HCT116 (cell line): ENCODE measurements at regions not wholly inside any gene's neighbourhood (a gene's known extent, or its start where the extent isn't known, plus 50 kb on each side); places are given as distances from the start of the nearest gene placed in this dataset.

ENCODE experiments used
- ATF3 ChIP-seq: IDR thresholded peaks from 2 replicates; pipeline ENCODE4 v1.6.1; 2012
- CTCF ChIP-seq, 3 experiments: fragments of 200-600 bp in 1 of 3; sonication (generic) in 1 of 3; IDR thresholded peaks in 2 of 3; conservative IDR thresholded peaks in 1 of 3; 2 replicates each; pipeline ENCODE4 v1.5.1; 2012 to 2017; ENCODE audit warnings: low read depth in 2 of 3, low read length in 2 of 3, antibody characterized with exemption in 1 of 3, borderline replicate concordance in 1 of 3, control low read depth in 1 of 3, mild to moderate bottlenecking in 1 of 3, mixed read lengths in 1 of 3, mixed run types in 1 of 3, moderate library complexity in 1 of 3; ENCODE audit not compliant: insufficient read depth in 1 of 3
- EGR1 ChIP-seq: IDR thresholded peaks from 2 replicates; pipeline ENCODE4 v1.6.1; 2012; ENCODE audit warnings: low read depth
- EZH2 ChIP-seq: fragments of 200-600 bp; sonication (generic); IDR thresholded peaks from 2 replicates; pipeline ENCODE4 v1.6.1; 2017; ENCODE audit warnings: antibody characterized with exemption, mixed run types
- EZH2phosphoT487 ChIP-seq: fragments of 200-600 bp; IDR thresholded peaks from 2 replicates; pipeline ENCODE4 v1.6.1; 2018; ENCODE audit warnings: antibody characterized with exemption, borderline replicate concordance
- JUND ChIP-seq: IDR thresholded peaks from 2 replicates; pipeline ENCODE4 v1.6.1; 2012
- MAX ChIP-seq: IDR thresholded peaks from 2 replicates; pipeline ENCODE4 v1.6.1; 2012
- POLR2A ChIP-seq: IDR thresholded peaks from 2 replicates; pipeline ENCODE4 v1.7.0; 2011; ENCODE audit warnings: borderline replicate concordance; ENCODE audit not compliant: insufficient read depth, insufficient read length; ENCODE audit errors: extremely low read depth
- POLR2AphosphoS5 ChIP-seq: IDR thresholded peaks from 2 replicates; pipeline ENCODE4 v1.6.1; 2011; ENCODE audit warnings: mild to moderate bottlenecking, low read depth, low read length, moderate library complexity
- TCF7L2 ChIP-seq: IDR thresholded peaks from 2 replicates; pipeline ENCODE4 v1.7.0; 2011; ENCODE audit warnings: borderline replicate concordance, inconsistent platforms; ENCODE audit not compliant: insufficient read depth, insufficient read length; ENCODE audit errors: extremely low read depth
- YY1 ChIP-seq: IDR thresholded peaks from 2 replicates; pipeline ENCODE4 v1.6.1; 2011; ENCODE audit warnings: low read length, low read depth, moderate library complexity, mild to moderate bottlenecking; ENCODE audit not compliant: insufficient replicate concordance; ENCODE audit errors: extremely low read depth
- ZBTB33 ChIP-seq: IDR thresholded peaks from 2 replicates; pipeline ENCODE4 v1.6.1; 2011; ENCODE audit warnings: mild to moderate bottlenecking, low read length, moderate library complexity; ENCODE audit not compliant: insufficient replicate concordance; ENCODE audit errors: extremely low read depth
- ZNF274 ChIP-seq: fragments of 200-500 bp; sonication (Bioruptor generic); IDR thresholded peaks from 2 replicates; pipeline ENCODE4 v1.6.1; 2014; ENCODE audit warnings: mild to moderate bottlenecking, low read depth, low read length, inconsistent platforms

GRCh38 chr19:27955485-27956480 is 1257.2 kb downstream of the UQCRFS1 start:
- TF ChIP-seq POLR2AphosphoS5 (no peak), CTCF (IDR thresholded peaks at IDR 0.05 in 2 of 3, conservative IDR thresholded peaks at IDR 0.05 in 1 of 3; ENCODE audit: borderline replicate concordance in 1 of 3, insufficient read depth in 1 of 3, low read depth in 2 of 3, low read length in 2 of 3) (no peak), ATF3 (no peak), TCF7L2 (no peak), MAX (no peak), EZH2phosphoT487 (no peak), POLR2A (no peak), ZNF274 (no peak), ZBTB33 (no peak), YY1 (no peak), EGR1 (no peak), EZH2 (no peak), JUND (no peak)
